GM23248 (cell line): ENCODE measurements at regions not wholly inside any gene's neighbourhood (a gene's known extent, or its start where the extent isn't known, plus 50 kb on each side); places are given as distances from the start of the nearest gene placed in this dataset.

ENCODE experiments used
- EZH2 ChIP-seq: fragments of 200-600 bp; sonication (generic); IDR thresholded peaks from 2 replicates; pipeline ENCODE4 v1.6.1; 2018; ENCODE audit warnings: antibody characterized with exemption, mild to moderate bottlenecking; ENCODE audit not compliant: insufficient read depth, poor library complexity, severe bottlenecking
- EZH2phosphoT487 ChIP-seq: fragments of 200-600 bp; sonication (generic); IDR thresholded peaks from 2 replicates; pipeline ENCODE4 v1.6.1; 2018; ENCODE audit warnings: antibody characterized with exemption, moderate library complexity, mild to moderate bottlenecking, low read depth; ENCODE audit not compliant: insufficient read depth

DNA sequence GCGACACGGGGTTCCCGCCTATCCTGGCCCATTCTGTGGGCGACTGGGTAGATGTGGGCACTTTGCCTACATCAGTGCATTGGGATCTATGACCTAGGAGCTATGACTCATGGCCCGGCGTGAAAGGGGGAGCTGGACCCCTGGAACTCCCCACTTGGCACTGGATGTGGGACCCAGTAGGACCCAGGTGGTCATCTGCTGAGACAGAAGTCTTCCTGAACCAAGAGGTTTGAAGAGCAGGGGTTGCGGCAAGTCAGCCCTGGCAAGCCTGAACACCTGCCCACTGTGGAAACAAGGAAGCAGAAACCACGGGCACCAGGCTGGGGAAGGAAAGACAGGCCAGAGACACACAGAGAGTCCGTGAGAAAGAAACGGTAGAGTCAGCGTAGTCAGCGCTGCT lies 656.7 kb downstream of the AJAP1 start:
- TF ChIP-seq EZH2 = no peak
- no peak for TF ChIP-seq EZH2phosphoT487
